Activated CD8-positive, alpha-beta memory T cell treated with anti-CD3 and anti-CD28 coated beads for 1 hour (primary cell): ENCODE measurements at regions not wholly inside any gene's neighbourhood (a gene's known extent, or its start where the extent isn't known, plus 50 kb on each side); places are given as distances from the start of the nearest gene placed in this dataset.
"Not testable (repeated sequence)": the region's sequence is repeated elsewhere in the genome, so short reads cannot be mapped to it uniquely, and the experiment has no call there.

ENCODE experiments used
- DNase-seq, 2 donors: peaks; one replicate each; pipeline ENCODE4 v3.0.0-alpha.2; 2020; ENCODE audit warnings: low read depth in 1 of 2; ENCODE audit errors: extremely low read depth in 1 of 2

DNA sequence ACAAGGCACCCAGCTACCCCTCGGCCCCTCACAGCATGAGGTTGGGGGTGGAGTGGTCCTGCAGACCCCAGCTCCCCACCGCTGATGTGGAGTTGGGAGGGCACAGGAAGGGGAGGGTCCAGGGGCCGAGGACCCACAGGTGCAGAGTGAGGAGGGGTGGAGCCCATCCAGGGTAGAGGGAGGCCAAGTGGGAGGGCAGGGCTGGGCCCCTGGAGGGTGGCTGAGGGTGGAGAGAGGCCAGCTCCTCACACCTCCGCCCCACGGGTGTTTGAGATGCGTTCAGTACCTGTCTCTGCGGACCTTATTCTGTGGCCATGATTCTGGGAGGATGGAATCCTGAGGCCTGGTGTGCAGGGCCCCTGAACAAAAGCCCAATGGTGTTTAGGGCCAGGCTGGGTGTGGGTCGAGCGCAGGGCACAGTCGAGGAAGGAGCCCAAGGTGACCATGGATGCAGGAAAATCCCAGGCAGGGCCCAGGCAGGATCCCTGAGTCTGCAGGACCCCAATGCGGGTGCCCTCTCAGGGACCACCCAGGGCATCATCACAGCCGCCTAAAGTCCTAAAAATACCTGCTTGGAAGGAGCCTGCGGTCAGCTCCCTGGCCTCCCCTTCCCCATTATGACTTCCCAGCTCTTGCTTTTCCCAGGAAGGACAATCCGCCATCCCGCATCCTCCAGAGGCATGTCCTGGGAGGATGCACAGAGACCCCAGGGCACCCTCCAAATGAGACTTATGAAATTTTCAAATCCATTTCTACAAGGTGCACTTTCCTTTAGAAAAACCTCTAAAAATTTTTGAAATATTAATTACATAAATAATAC, 377.1 kb upstream of the SFSWAP start:
- no peak for DNase-seq

DNA sequence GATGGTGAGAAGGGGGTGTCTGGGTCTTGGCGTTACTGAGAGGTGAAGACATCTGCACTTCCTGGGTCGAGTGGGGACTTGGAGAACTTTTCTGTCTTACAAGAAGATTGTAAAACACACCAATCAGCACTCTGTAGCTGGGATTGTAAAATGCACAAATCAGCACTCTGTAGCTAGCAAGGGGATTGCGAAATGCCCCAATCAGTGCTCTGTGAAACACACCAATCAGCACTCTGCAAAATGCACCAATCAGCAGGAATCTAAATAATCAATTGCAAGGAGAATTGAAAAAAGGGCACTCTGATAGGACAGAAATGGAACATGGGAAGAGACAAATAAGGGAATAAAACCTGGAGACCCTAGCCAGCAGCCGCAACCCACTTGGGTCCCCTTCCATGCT, 376.1 kb upstream of the SFSWAP start:
- no peak for DNase-seq

DNA sequence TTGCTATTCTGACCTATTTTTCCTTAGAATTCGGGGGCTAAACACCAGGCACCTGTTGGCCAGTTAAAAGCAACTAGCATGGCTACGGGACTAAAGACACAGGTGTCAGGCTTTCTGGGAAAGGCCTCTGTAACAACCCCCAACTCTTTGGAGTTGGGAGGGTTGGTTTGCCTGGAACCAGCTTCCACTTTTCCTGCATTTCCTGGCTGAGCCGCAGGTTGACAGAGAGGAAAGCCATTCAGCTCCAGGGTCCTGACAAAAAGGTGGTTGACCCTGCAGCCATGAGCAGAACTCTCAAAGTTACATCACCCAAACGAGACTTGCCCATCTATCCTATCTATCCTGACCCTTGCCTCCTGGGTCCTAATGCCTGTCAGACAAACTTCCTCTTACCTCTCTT, 375.4 kb upstream of the SFSWAP start:
- DNase-seq: no peak

DNA sequence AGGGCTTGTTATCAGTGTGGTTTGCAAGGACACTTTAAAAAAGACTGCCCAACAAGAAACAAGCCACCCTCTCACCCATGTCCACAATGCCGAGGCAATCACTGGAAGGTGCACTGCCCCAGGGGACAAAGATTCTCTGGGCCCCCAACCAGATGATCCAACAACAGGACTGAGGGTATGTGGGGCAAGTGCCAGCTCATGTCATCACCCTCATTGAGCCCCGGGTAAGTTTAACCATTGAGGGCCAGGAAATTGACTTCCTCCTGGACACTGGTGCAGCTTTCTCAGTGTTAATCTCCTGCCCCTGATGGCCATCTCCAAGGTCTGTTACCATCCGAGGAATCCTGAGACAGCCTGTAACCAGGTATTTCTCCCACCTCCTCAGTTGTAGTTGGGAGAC, 373.0 kb upstream of the SFSWAP start:
- DNase-seq: not testable (repeated sequence)

DNA sequence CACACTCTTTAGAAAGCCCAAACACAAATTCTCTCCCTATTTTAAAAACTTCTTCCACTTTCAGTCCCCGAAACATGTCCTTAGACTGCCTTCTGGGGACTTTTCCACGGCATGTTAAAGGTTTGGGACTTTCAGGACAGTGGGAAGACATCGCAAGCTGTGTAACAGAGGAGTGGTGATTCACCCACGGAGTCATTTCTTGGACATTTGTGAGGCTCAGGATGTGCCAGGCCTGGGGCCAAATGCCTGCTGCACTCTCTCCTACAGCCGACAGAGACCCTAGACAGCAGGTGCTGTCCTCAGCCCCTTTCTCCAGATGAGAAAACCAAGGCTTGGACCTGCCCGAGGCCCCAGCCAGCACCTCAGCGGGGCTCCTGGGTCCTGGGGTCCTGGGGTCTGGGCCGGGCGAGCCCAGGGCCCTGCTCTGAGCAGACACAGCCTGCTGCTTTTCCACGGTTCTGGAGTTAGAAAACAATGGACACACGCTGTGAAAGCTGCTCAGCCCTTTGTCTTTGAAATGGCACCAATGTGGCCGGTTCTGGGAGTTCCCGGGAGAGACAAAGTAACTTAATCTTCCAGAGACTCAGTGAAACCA, 370.2 kb upstream of the SFSWAP start:
- no peak for DNase-seq

DNA sequence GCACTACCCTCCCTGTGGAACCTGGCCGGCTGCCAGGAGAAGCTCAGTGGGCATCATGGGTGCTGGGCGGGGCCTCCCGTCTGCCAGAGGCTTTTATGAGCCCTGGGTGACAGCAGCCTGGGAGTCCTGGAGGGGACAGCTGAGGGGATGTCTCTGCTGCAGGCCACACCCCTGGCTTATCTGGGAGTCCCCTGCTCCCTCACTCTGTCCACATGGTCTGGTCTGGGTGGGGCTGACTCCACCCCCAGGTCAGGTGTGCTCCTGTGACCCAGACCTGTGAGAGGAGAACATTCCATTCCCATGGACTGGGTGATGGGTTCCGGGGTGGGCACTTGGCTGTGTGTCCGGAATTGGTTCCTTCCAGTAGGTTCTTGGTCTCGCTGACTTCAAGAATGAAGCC, 369.3 kb upstream of the SFSWAP start:
- not testable (repeated sequence) for DNase-seq

DNA sequence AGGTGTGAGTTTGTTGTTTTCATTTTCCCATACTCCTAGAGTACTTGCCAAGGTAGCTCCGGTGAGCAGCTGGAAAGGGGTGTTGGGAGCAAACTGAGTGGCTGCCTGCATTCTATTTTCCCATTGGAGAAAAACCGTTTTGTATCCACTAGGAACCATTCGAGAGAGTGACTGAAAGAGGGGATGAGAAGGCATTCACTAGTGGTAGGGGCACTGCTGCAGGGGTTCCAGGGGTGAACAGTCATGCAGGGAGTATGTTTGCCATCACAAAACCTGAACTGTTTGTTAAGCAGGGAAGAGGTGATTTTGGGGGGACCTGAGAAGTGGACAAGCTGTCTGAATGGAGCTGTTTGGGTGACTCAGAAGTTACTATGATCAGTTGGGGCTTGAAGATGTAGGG, 367.5 kb upstream of the SFSWAP start:
- DNase-seq: not testable (repeated sequence)

DNA sequence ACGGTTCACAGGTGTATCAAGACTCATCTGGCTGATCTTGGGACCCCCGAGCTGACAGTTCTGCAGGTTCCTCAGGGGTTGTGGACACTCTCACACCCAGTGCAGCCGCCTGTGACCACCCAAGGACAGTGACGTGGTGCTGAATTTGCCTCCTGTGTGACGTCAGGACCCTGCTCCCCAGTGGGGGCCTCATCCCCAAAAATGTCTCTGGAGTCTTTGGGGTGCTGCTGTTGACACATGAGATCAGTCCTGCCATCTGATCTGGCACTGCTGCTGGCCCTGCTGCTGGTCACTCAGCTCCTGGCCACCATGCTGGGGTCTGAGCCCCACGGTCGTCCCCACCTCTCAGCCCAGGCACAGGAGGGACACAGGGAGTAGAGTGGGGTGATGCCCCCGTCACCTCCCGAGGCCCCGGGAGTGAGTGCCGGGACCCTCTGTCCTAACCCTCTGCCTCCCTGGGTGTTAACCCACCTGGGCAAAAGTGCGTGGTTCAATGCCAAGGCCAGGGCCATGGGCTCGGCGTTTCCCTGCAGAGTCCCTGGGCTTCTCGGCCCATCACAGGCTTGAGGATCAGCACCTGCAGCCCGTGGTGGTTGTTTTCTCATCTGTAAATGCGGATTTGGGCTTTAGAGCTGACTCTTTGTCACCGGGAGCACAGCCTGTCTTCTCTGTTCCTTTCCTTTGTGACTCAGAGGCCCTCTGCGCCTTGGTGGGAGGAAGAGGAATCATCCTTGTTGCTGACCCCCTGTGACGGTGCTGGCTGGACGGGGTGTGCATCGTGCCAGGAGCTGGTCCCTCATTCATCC, 366.0 kb upstream of the SFSWAP start:
- DNase-seq: not testable (repeated sequence)

DNA sequence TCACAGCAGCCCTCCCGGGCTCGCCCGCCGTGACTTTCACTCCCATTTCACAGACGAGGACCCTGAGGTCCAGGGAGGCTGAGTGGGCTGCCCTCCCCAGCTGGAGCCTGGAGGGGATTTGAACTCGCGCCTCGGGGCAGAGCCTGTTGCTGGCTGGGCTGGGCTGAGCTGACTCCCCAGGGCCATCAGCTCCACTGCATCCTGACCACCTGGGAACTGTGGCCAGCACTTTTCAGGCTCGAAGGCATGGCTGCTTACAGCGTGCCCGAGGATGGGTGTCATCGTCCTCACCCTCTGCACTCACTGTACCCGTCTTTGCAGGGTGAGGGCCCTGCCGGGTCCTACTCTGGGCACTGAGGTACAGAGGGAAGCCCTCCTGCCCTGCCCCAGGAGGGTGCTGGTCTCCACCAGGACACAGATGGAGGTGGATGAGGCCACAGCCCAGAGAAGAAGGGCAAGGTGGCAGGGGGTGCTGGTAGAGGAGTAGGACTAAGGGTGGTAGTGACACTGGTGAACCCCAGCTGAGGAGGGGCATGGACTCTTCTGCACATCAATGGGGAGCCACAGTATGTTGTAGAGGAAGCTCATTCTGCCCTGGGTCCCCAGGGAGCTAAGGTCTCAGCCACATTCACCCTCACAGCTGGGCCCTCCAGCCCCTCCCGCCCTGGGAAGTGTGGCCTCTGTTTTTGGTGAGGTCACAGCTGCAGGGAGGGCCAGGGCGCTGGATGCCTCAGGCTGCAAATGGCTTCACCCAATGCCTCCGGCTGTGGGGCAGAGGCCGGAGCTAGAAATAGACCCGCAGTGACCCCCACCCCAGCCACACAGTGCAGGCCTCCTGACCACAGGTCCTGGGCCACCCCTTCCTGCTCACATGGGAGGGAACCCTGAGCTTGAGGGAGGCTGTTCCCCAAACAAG, 365.1 kb upstream of the SFSWAP start:
- no peak for DNase-seq

DNA sequence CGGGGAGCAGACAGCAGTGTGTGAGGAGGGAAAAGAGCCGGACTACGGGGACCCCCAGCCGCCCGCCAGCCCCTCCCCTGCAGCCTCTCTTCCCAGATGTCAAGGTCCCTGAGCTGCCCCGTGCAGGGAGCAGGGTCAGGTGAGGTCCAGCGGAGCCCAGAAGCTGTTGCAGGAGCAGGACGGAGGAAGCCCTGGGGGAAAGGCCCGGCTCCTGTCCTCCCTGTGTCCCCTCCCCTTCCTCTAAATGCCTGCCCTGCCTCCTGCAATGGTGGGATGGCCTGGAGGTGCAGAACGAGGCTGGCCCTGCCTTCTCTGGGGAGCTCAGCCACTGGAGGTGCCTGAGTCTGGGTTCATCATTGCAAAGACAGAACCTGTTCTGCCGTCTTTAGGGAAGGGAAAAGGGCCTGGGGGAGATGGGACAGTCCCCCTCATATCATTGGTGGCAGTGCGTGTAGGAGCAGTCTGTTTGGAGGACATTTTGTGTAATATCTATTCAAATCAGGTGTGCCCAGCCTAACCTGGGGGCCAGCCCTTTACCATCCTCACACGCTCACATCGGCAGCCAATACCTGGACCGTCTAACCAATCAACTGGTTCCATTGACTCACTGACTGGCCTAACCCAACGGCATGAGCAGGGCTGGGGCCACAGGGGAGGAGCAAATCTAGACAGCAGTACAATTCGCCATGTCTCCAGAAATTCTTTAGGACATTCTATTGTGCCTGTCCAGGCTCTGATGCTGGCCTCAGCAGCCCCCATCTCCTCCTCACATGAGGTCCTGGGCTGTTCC, 364.1 kb upstream of the SFSWAP start:
- DNase-seq: no peak

DNA sequence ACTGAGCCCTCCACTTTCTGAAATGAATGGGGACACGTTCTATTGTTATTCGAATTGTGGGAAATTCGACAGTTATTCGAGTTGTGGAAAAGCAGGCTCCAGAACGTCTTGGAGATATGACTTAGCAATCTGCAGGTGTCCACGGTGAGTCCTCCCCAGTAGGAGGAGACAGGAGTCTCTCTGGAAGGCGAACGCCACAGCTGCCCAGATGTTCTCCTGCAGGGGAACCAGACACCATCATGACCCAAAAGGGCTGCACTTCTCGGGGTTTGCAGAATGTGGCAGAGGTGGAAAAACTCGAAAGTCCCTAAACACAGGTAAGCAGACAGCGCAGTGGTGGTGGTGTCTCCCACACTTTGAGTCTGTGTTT, 363.6 kb upstream of the SFSWAP start:
- no peak for DNase-seq

DNA sequence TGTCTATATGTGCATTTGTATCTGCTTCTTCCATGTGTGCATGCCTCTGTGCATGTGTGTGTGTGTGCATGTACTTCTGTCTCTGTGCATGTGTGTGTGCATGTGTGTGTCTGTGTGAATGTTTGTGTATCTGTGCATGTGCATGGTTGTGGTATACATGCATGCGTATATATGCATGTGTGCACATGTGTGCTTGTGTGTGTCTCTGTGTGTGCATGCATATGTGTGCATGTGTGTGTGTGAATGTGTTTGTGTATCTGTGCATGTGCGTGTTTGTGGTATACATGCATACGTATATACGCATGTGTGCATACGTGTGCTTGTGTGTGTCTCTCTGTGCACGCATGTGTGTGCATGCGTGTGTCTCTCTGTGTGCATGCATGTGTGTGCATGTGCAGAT, 363.2 kb upstream of the SFSWAP start:
- no peak for DNase-seq

DNA sequence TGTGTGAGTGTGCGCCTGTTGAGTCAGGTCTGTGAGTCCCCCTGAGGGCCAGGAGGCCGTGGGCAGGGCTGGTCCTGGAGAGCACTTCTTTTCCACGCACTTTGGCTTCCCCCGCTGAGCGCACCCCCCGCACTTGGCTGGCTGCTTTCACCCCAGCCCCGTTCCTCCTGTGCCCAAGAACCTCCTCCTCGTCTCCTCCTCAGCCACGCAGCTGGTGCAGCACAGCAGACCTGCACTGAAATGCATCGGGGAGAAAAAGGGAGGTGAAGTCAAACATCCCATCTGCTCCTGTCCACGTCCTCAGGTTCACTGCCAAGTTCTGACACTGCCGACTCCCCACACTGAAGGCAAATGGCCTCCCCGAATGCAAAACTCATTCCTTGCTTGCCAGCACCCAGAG, 362.7 kb upstream of the SFSWAP start:
- DNase-seq: no peak

DNA sequence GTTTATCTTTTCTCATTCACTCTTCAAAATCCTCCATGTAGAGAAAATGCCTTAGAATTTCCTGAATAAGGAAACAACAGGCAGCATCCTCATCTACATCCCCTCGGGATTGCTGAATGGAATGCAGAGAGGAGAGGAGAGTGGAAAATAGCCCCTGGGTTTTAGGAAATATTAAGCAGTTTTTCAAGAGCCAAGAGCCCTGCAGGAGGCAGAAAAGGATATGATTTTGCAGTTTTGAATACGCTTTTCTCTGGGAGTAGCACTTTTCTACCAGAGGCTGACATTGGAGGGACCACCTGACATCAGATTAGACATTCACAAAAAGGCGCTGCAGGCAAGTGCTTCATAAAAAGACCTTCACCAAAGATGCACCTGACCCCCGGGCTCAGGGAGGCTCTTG, 362.2 kb upstream of the SFSWAP start:
- DNase-seq: no peak

DNA sequence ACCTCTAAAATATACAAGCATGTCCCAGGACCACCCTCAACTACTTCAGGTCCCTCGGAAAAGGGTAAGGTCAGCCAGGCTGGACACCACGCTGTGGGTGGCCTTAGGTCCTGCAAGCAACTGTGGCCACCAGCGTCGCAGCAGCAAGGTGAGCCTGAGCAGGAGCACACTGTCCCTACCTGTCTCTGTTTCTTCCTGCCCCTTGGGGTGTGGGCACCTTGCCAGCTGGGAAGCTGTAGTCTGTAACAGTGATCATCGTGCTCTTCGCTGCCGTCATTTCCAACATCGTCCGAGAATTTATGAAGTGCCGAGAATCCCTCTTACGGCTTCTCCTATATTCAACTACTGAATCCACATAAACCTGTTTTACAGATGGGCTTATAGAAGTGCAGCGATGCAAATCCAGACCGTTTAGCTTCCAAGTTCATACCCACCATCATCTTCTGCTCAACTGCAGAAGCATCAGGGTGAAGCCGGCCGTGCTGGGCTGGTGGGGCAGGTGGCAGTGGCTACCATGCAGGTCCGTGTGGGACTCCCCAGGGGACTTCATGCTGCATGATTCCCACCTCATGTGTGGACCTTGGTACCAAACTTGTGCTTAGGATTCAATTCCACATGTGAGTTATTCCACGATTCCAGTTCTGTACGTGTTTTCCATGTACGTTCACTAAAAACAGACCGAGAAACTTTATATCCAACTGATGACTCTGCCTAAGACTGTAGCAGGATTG, 361.3 kb upstream of the SFSWAP start:
- no peak for DNase-seq

DNA sequence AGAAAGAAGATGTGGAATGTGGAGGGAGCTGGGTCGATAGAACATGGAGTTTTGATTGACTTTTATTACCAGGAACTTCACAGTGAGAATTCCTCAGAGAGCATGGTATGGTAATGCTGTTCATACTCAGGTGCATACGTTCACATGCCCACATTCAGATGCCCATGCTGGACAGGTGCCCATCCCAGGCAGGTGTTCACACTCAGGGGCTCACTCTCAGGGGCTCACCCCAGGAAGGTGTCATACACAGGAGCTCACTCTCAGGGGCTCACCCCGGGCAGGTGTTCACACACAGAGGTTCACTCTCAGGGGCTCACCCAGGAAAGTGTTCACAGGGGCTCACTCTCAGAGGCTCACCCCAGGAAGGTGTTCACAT, 360.0 kb upstream of the SFSWAP start:
- DNase-seq: no peak

DNA sequence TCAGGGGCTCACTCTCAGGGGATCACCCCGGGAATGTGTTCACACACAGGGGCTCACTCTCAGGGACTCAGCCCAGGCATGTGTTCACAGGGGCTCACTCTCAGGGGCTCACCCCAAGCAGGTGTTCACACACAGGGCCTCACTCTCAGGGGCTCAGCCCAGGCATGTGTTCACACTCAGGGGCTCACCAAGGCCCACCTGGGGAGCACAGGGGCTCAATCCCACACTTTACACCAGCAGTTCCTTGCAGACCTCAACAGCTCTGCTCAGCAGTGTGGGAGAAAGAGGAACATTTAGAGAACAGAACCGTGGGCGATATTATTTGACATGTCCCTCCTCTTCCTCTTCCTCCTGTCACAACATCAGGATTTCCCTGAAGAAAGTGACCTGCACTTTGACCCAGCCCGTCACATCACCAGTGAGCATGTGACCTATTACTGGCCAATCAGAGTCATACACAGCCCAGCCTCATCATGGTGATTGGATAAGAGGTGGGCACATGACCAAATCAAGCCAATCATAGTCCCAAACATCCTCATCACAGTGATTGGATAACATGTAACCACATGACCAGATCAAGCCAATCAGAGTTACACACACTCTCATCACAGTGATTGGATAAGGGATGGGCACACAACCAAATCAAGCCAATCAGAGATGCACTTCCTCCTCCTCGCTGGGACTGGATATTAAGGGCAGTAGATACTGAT, 359.4 kb upstream of the SFSWAP start:
- DNase-seq: no peak

DNA sequence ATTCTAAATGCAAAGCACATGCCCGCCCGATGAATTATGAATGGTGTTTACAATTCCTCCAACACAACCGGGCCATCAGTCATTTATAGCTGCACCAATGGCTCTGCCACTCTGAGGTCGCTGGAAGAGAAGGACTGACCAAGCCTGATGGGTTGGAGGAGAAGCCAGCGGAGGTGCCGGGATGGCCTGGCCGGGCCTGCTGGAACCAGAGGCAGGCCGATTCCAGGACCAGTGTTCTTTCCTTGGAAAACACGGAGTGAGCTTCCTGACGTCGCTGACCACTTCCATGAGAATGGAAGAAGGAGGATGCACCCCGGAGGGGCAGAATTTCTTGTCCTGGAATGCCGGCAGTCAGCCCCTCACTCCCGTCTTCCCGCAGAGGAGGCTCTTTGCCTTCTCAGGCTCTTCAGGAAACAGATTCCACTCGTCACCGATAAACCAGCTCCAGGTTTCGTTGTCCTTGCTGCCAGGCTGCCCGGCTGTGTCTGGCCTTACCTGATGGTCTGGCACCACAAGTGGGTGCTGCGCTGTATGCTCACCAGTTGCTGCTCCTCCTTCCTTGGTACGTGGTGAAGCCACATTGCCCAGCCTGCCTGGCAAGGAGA, 358.5 kb upstream of the SFSWAP start:
- DNase-seq: no peak
